Activated T-cell treated with anti-CD3 and anti-CD28 coated beads for 48 hours (primary cell): ENCODE measurements at regions not wholly inside any gene's neighbourhood (a gene's known extent, or its start where the extent isn't known, plus 50 kb on each side); places are given as distances from the start of the nearest gene placed in this dataset.

Source experiments
- DNase-seq: peaks from one replicate; pipeline ENCODE4 v3.0.0-alpha.2; 2020; ENCODE audit warnings: low read depth

GRCh38 chr10:124346831-124347230 is 71.9 kb downstream of the OAT start:
- no peak for DNase-seq

GRCh38 chr10:124345521-124345920 is 73.2 kb downstream of the OAT start:
- DNase-seq, result no peak

- DNase-seq, result no peak
Measured at GRCh38 chr10:124344931-124345330, 73.8 kb downstream of the OAT start.

GRCh38 chr10:124344266-124344590 is 74.5 kb downstream of the OAT start:
- DNase-seq, result no peak

GRCh38 chr10:124343351-124344265 is 75.1 kb downstream of the OAT start:
- no peak for DNase-seq

- DNase-seq, result no peak
Measured at GRCh38 chr10:124342821-124343170, 75.9 kb downstream of the OAT start.

GRCh38 chr10:124342136-124342820 is 76.4 kb downstream of the OAT start:
- no peak for DNase-seq

GRCh38 chr10:124341768-124342135 is 77.0 kb downstream of the OAT start:
- DNase-seq, result peak; percentile 39

- no peak for DNase-seq
Measured at GRCh38 chr10:124340033-124340760, 78.5 kb downstream of the OAT start.

- no peak for DNase-seq
Measured at GRCh38 chr10:124339119-124340032, 79.3 kb downstream of the OAT start.

GRCh38 chr10:124338276-124338925 is 80.3 kb downstream of the OAT start:
- DNase-seq, result no peak

- no peak for DNase-seq
Measured at GRCh38 chr10:124336186-124336585, 82.5 kb downstream of the OAT start.

- no peak for DNase-seq
Measured at GRCh38 chr10:124333931-124334330, 84.8 kb downstream of the OAT start.

GRCh38 chr10:124332426-124332825 is 86.3 kb downstream of the OAT start:
- DNase-seq, result no peak

- DNase-seq, result no peak
Measured at GRCh38 chr10:124329941-124330340, 88.8 kb downstream of the OAT start.

- DNase-seq, result no peak
Measured at GRCh38 chr10:124329362-124329761, 89.4 kb downstream of the OAT start.

GRCh38 chr10:124328477-124329220 is 90.1 kb downstream of the OAT start:
- DNase-seq, result no peak

- DNase-seq, result no peak
Measured at GRCh38 chr10:124325998-124326636, 92.6 kb downstream of the OAT start.

- DNase-seq, result no peak
Measured at GRCh38 chr10:124325633-124325914, 93.1 kb downstream of the OAT start.

- DNase-seq, result no peak
Measured at GRCh38 chr10:124324856-124325632, 93.7 kb downstream of the OAT start.
